HTR-8/SVneo (cell line): ENCODE measurements at regions not wholly inside any gene's neighbourhood (a gene's known extent, or its start where the extent isn't known, plus 50 kb on each side); places are given as distances from the start of the nearest gene placed in this dataset.

Experiments used
- DNase-seq: peaks from one replicate; pipeline ENCODE4 v3.0.0; 2011; ENCODE audit warnings: low spot score, mixed read lengths; ENCODE audit not compliant: insufficient read length
- FAIRE-seq: peaks from 2 replicates; lab custom pipeline; 2011; peaks lifted over from hg19 to GRCh38; lab: Jason Lieb, UNC

- no peak for DNase-seq
These were observed 340.4 kb downstream of the USP25 start for GRCh38 chr21:16070207-16070651.

GRCh38 chr21:16071092-16071491 is 341.3 kb downstream of the USP25 start:
- no peak for DNase-seq

More at GRCh38 chr21:16070207-16070651, 340.4 kb downstream of the USP25 start:
- FAIRE-seq: peak; percentile 48

GRCh38 chr21:16071761-16072160 is 342.0 kb downstream of the USP25 start:
- no peak for FAIRE-seq
- DNase-seq: no peak

More at GRCh38 chr21:16071092-16071491, 341.3 kb downstream of the USP25 start:
- FAIRE-seq: no peak

DNA sequence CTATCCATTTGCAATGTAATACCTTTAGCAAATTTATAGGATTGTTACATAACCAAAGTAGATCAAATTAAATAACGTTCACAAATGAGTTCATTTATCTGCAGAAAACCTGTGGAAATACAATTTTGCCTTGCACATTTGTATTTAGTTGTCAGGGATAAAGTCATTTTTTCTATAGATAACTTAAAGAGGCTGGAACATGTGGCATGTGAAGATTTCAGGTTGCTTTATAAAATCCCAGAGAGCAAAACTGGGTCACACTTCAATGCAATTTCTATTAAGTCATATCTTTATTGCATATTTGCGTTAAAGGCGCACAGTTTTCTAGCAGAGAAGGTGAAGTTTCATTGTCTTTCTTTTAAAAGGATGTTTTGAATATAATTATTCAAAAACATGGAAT is 342.4 kb downstream of the USP25 start:
- FAIRE-seq: no peak

DNA sequence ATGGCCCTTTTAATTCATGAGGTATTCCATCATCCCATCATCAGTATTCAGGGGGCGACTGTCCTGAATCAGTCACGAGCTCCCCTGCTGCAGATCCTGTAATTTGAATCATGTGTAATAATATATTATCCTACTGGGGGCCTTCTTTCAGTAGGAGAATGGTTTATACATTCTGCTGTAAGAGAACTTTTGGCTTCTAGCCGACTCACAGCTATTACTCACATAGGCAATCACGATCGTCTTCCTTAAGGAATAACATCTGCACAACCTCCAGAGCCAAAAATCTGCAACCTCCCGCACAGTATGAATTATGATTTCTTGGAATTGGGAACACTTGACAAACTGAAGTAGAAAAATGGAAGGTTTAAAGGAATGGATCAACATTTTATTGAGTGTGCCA is 343.0 kb downstream of the USP25 start:
- no peak for FAIRE-seq

More for the DNA sequence above, 342.4 kb downstream of the USP25 start:
- no peak for DNase-seq

DNA sequence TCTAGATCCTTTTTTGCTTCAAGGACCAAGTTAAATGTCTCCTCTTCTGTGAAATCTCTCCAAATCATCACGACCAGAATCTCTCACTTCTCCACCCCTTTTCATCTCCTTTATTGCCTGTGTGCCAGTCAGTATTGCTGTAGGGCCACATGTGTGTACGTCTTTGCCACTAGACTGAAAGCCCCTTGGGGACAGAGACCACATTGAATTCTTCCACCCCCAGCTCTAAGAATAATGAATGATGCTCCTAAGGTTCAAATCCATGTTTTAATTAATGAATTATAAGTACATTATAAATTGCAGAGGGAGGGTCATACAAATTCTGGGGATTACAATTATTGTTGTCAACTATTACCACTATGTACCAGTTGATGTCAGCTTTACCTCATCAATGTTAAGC is 343.8 kb downstream of the USP25 start:
- FAIRE-seq: no peak
- DNase-seq: no peak

More for the DNA sequence above, 343.0 kb downstream of the USP25 start:
- no peak for DNase-seq

DNA sequence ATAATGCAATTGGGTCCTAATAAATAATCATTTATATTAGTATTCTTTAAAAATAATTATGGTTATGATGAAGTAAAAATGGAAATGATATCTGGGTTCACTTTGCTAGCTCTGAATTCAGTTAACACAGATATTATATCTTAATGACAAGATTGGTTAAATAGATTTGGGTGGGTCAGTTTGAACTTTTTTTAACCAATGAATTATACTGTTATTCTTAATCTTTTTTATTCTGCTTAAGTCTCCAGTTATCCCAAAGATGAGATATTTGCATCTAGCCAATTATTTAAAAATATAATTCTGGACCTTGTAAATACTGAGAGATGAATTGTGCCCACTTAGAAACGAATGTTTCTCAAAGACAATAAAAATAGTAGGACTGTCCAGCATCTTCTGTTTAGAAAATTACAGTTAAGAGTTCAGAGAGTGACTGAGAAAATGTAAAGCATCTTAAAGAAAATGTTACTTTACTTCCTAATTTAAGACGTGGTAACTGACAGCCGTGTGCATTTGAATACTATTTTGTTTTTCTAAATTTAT is 345.2 kb downstream of the USP25 start:
- DNase-seq (no peak), FAIRE-seq (no peak)

DNA sequence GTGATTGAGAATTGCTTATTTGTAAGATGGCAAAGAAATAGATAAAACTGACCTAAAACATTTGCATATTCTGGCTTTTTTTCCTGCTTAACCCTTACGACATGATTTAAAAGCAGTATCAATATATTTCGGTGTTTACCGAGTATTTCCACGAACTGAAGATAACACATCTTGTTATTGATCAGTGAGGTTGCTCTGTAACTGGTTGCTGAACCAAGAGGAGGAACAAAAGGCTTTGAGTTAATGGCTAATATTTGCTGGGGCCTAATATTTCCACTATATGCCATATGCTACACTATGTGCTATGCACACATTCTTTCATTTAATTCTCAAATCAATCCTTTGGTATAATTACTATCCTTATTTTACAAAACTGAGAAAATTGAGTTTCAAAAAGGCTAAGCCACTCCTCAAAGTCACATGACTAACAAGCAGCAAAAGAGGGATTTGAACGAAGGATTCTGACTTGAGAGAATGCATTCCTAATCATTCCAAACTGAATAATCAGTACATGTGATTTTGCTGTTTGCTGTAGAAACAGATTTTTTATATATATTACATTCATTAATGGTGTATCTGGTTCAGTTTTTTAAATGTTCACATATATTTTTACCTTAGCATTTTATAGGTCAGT is 346.0 kb downstream of the USP25 start:
- DNase-seq: no peak
- FAIRE-seq: no peak

DNA sequence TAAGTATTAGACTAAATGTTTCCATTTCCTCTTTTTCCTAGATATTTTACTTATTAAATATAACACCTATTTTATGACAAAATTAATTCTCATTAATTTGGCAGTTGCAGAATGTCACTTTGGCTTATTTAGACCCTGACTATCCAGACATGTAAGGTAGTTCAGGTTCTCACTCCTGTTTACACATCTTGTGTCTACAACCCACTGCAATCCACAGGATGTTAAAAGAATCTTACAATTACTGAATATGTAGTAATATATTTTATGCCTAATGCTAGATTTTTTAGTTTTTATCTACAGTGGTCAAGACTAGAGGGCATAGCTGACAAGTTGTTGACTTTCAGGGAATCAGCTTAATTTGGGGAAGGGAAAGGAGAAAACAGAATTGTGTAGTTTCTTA is 346.7 kb downstream of the USP25 start:
- no peak for FAIRE-seq
- DNase-seq: no peak

DNA sequence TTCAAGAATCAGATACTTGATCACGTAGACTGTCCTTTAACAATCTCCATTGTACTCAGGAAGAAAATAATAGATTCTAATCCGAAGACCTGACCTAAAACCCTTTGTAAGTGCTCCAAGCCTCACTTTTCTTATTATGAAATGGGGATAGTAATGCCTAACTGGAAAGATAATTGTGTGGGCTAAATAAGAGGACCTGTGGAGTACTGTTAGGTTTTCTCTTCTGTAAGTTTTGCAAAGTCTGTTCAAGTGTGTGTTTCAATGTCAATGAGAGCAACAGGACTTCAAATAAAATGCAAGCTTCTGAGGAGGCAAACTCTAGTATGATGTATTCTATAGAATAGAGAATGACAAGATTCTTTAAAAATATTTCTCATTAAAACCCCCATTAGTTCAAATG is 348.6 kb downstream of the USP25 start:
- DNase-seq (no peak), FAIRE-seq (no peak)

DNA sequence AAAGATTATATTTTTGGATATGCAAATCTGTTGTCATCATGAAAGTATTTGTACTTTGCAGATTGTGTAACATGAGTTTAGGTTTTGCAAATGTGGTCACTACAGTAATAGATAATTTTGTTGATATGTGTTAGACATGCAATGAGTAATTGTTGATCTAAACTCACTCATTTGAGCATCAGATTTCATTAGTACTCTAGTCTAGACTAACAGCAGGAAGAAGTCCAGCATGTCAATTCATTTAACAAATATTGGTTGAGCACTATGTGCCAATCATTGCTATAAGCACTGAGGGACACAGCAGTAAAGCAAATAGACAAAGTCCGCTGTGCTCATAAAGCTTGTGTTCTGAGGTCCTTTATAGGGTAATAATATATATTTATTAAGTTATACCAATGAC is 350.0 kb downstream of the USP25 start:
- DNase-seq: no peak
- FAIRE-seq: no peak

GRCh38 chr21:16081304-16081703 is 351.5 kb downstream of the USP25 start:
- no peak for DNase-seq
- no peak for FAIRE-seq

- no peak for FAIRE-seq
These were observed 352.4 kb downstream of the USP25 start for GRCh38 chr21:16082038-16082816.

GRCh38 chr21:16084776-16085364 is 355.1 kb downstream of the USP25 start:
- FAIRE-seq (no peak), DNase-seq (peak; percentile 4)

More at GRCh38 chr21:16082038-16082816, 352.4 kb downstream of the USP25 start:
- no peak for DNase-seq

DNA sequence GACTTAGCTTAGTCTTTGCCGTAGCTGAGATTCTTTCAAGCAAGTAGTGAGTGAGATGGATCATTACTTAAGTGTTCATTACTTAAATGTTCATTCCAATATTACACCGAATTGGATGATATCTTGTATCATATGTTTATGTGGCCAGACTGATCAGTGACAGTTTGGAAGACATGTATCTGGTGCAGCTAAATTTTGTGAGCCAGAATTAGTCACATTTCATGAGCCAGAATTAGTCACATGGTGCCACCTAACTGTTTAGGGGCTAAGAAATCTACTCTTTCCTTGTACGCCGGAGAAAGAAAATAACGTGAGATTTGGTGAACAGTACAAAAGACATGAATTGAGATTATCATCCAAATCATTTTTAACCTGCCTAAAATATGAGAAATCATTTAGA is 355.6 kb downstream of the USP25 start:
- FAIRE-seq: no peak

DNA sequence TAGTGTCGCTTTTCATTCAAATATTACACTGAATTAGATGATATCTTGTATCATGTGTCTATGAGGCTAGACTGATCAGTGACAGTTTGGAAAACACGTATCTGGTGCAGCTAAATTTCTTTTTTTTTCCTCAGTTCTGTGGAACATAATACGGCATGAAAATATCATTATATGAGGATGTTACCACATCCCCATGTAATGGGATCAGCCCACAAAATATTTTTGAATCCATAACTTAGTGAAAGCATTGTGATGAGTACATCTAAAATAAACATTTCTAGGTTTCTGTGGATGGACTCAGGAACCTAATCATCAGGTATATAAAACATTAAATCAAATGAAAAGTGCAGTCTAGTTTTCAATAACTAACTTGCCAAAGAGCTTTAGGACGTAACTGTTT is 356.3 kb downstream of the USP25 start:
- no peak for FAIRE-seq
- no peak for DNase-seq

More for the DNA sequence above, 355.6 kb downstream of the USP25 start:
- no peak for DNase-seq

- FAIRE-seq (no peak), DNase-seq (no peak)
These were observed 357.2 kb downstream of the USP25 start for GRCh38 chr21:16086936-16087335.

DNA sequence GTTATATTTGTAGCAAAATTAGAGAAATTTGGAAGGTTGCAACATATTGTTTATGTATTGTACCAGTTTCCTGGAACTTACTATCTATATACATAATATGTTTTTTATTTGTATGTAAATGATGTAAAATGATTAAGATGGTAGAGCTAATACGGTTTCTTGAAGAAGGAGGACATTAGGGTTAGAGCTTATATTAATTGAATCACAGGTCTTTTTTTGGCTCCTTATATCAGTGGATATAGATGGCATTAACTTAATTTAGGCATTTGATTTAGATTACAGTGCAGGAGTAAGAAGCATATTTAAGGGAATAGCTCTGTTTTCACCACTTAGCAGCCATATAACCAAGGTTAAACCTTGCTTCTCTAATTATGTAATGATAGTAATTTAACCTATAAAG is 357.7 kb downstream of the USP25 start:
- DNase-seq (no peak), FAIRE-seq (no peak)

- FAIRE-seq (no peak), DNase-seq (no peak)
These were observed 358.3 kb downstream of the USP25 start for GRCh38 chr21:16088056-16088455.

GRCh38 chr21:16095005-16095404 is 365.2 kb downstream of the USP25 start:
- DNase-seq (no peak), FAIRE-seq (peak; percentile 48)

DNA sequence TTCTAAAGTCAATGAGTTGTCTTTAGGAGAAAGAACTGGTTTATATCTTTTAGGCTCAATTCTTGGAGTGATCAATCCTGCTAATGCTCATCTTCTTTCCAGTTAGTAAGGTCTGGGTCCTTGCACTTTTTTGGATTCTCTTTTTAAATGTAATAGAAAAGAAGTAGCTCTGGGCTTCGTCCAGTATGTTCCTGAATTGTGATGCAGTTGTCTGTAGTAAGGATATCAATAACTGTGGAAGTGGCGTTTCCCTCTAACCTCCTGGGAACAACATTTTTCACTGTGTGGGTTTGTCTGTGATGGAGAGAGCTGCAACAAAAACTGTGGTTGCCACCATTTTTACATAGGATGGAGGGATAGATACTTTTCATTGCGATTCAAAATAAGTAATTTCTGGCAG is 367.2 kb downstream of the USP25 start:
- DNase-seq: no peak

More for the DNA sequence above, 367.2 kb downstream of the USP25 start:
- FAIRE-seq: no peak
